ENCODE measurements at regions not wholly inside any gene's neighbourhood (a gene's known extent, or its start where the extent isn't known, plus 50 kb on each side); places are given as distances from the start of the nearest gene placed in this dataset.

GRCh38 chr6:120682145-120682544 lies 652.1 kb downstream of the TBC1D32 start:
- H3K27ac ChIP-seq (ENCODE audit: low read depth, low read length), result no peak overlapping the region
- no peak for TF ChIP-seq CTCF (IDR thresholded peaks at IDR 0.05; ENCODE audit: low read depth, low read length)
- H3K4me3 ChIP-seq (ENCODE audit: low read depth, low read length), result no peak overlapping the region
- no peaks in the 10 kb centered on the region for H3K27me3 ChIP-seq (ENCODE audit: control insufficient read depth, insufficient read depth, low read length)
- ChIA-PET CTCF (no interaction called here), POLR2A (no interaction called here)
- H3K9me3 ChIP-seq (ENCODE audit: control insufficient read depth, insufficient read depth, low read length), result peaks cover 6% of the 10 kb centered on the region; the same call in 1 of the 2 replicates
- DNase-seq (ENCODE audit: low read depth, low spot score), result no peak

GRCh38 chr6:120681204-120681603 lies 653.1 kb downstream of the TBC1D32 start:
- no peaks in the 10 kb centered on the region for H3K27me3 ChIP-seq (ENCODE audit: control insufficient read depth, insufficient read depth, low read length)
- peaks cover 6% of the 10 kb centered on the region; the same call in 1 of the 2 replicates for H3K9me3 ChIP-seq (ENCODE audit: control insufficient read depth, insufficient read depth, low read length)
- no peak overlapping the region for H3K27ac ChIP-seq (ENCODE audit: low read depth, low read length)
- DNase-seq (ENCODE audit: low read depth, low spot score), result no peak
- ChIA-PET POLR2A (no interaction called here), CTCF (no interaction called here)
- no peak for TF ChIP-seq CTCF (IDR thresholded peaks at IDR 0.05; ENCODE audit: low read depth, low read length)
- no peak overlapping the region for H3K4me3 ChIP-seq (ENCODE audit: low read depth, low read length)

- CTCF ChIA-PET, result no interaction called here
Measured at GRCh38 chr6:120675886-120676285, 658.4 kb downstream of the TBC1D32 start.

GRCh38 chr6:120671519-120671918 lies 662.8 kb downstream of the TBC1D32 start:
- no peak overlapping the region for H3K4me3 ChIP-seq (ENCODE audit: low read depth, low read length)
- ChIA-PET POLR2A (no interaction called here), CTCF (no interaction called here)
- no peaks in the 10 kb centered on the region for H3K9me3 ChIP-seq (ENCODE audit: control insufficient read depth, insufficient read depth, low read length)
- H3K27ac ChIP-seq (ENCODE audit: low read depth, low read length), result no peak overlapping the region
- no peak for DNase-seq (ENCODE audit: low read depth, low spot score)
- no peaks in the 10 kb centered on the region for H3K27me3 ChIP-seq (ENCODE audit: control insufficient read depth, insufficient read depth, low read length)
- TF ChIP-seq CTCF (IDR thresholded peaks at IDR 0.05; ENCODE audit: low read depth, low read length), result no peak

More at GRCh38 chr6:120675886-120676285, 658.4 kb downstream of the TBC1D32 start:
- no peak for TF ChIP-seq CTCF (IDR thresholded peaks at IDR 0.05; ENCODE audit: low read depth, low read length)
- Histone ChIP-seq H3K27ac (ENCODE audit: low read depth, low read length) (no peak overlapping the region), H3K9me3 (ENCODE audit: control insufficient read depth, insufficient read depth, low read length) (peaks cover 6% of the 10 kb centered on the region; the same call in 1 of the 2 replicates), H3K27me3 (ENCODE audit: control insufficient read depth, insufficient read depth, low read length) (no peaks in the 10 kb centered on the region), H3K4me3 (ENCODE audit: low read depth, low read length) (no peak overlapping the region)
- POLR2A ChIA-PET, result no interaction called here
- DNase-seq (ENCODE audit: low read depth, low spot score), result no peak

- POLR2A ChIA-PET, result no interaction called here
- CTCF ChIA-PET, result no interaction called here
- TF ChIP-seq CTCF (IDR thresholded peaks at IDR 0.05; ENCODE audit: low read depth, low read length), result no peak
- DNase-seq (ENCODE audit: low read depth, low spot score), result no peak
- H3K27me3 ChIP-seq (ENCODE audit: control insufficient read depth, insufficient read depth, low read length), result no peaks in the 10 kb centered on the region
- no peak overlapping the region for H3K27ac ChIP-seq (ENCODE audit: low read depth, low read length)
- no peak overlapping the region for H3K4me3 ChIP-seq (ENCODE audit: low read depth, low read length)
- H3K9me3 ChIP-seq (ENCODE audit: control insufficient read depth, insufficient read depth, low read length), result peaks cover 3% of the 10 kb centered on the region; the same call in 1 of the 2 replicates
Measured at GRCh38 chr6:120652506-120652905, 681.8 kb downstream of the TBC1D32 start.

Data from AG04450 (cell line).